Natural killer cell (primary cell): ENCODE measurements at regions not wholly inside any gene's neighbourhood (a gene's known extent, or its start where the extent isn't known, plus 50 kb on each side); places are given as distances from the start of the nearest gene placed in this dataset.

Experiments used
- ATAC-seq, 3 donors: fragments of 150-1000 bp in 2 of 3; fragments of 200-7000 bp in 1 of 3; cut with Tn5 transposase; 1 replicate in 1 of 3; 2 replicates in 2 of 3; pipeline ENCODE4 v1.10.0; 2021; ENCODE audit warnings: mild to moderate bottlenecking in 2 of 3, moderate library complexity in 2 of 3
- DNase-seq, 2 donors: peaks; one replicate each; pipeline versions ENCODE4 v3.0.0 to v3.0.0-alpha.2; 2013 to 2021; ENCODE audit warnings: mixed read lengths in 1 of 2
- H3K27ac ChIP-seq: one replicate; pipeline ENCODE4 v1.5.1; 2013; ENCODE audit warnings: mild to moderate bottlenecking, low read length
- H3K27me3 ChIP-seq: one replicate; pipeline ENCODE4 v1.6.1; 2013; ENCODE audit warnings: low read length; ENCODE audit not compliant: control insufficient read depth, insufficient read depth
- H3K36me3 ChIP-seq: one replicate; pipeline ENCODE4 v1.6.1; 2013; ENCODE audit warnings: low read length; ENCODE audit not compliant: control insufficient read depth, insufficient read depth
- H3K4me1 ChIP-seq: one replicate; pipeline ENCODE4 v1.6.1; 2013; ENCODE audit warnings: low read length; ENCODE audit not compliant: control insufficient read depth, insufficient read depth
- H3K4me3 ChIP-seq: one replicate; pipeline ENCODE4 v1.5.1; 2013; ENCODE audit warnings: low read length
- H3K9me3 ChIP-seq: one replicate; pipeline ENCODE4 v1.6.1; 2013; ENCODE audit warnings: low read length; ENCODE audit not compliant: control insufficient read depth, insufficient read depth
- H3K27ac Mint-ChIP-seq, 2 donors: one replicate each; pipeline ENCODE4 v1.8.0; 2022; ENCODE audit warnings: mild to moderate bottlenecking in 2 of 2, mixed read lengths in 2 of 2, moderate library complexity in 1 of 2
- H3K27me3 Mint-ChIP-seq, 2 donors: one replicate each; pipeline ENCODE4 v1.8.0; 2022; ENCODE audit warnings: low read depth in 2 of 2, mixed read lengths in 2 of 2
- H3K36me3 Mint-ChIP-seq: one replicate; pipeline ENCODE4 v1.8.0; 2022; ENCODE audit warnings: mixed read lengths
- H3K4me1 Mint-ChIP-seq, 2 donors: one replicate each; pipeline ENCODE4 v1.8.0; 2022; ENCODE audit warnings: mixed read lengths in 2 of 2
- H3K4me3 Mint-ChIP-seq: one replicate; pipeline ENCODE4 v1.8.0; 2022; ENCODE audit warnings: mild to moderate bottlenecking, moderate library complexity, mixed read lengths
- H3K9me3 Mint-ChIP-seq, 2 donors: one replicate each; pipeline ENCODE4 v1.8.0; 2022; ENCODE audit warnings: mixed read lengths in 2 of 2
- WGBS: methylation state at CpG from one replicate; pipeline ENCODE4 v1.1.7; 2013; ENCODE audit warnings: missing lambda C conversion rate; ENCODE audit not compliant: insufficient coverage; 5-methylcytosine and 5-hydroxymethylcytosine counted together
- intact Hi-C: fragments of 100-400 bp; cut with micrococcal nuclease; formaldehyde crosslinking; loops from one replicate; pipeline ENCODE4 v1.14.2; 2022
- TF ChIP-seq, protein P1 (sequence below): fragments of 200-600 bp; IDR thresholded peaks from one replicate; pipeline ENCODE4 v1.8.0; 2022; ENCODE audit warnings: antibody characterized with exemption

DNA sequence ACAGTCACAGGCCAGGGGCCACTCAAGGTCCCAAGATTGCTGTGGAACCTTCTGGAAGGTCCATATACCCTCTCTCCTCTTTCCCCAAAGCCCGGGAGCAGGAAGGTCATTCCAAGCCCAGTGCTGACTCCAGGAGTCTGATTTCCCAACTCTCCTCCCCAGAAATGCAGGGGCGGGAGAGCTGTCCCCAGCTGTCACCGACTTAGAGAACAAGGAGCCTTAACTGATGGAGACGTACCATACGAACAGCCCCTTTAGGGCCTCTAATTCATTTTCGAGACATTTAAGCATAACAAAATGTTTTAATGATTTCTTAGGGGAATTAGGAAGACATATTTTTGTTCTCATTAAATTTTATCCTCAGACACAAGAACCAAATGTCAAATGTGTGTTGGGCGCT lies 99.2 kb downstream of the PHETA1 start:
- TF ChIP-seq, protein P1, sequence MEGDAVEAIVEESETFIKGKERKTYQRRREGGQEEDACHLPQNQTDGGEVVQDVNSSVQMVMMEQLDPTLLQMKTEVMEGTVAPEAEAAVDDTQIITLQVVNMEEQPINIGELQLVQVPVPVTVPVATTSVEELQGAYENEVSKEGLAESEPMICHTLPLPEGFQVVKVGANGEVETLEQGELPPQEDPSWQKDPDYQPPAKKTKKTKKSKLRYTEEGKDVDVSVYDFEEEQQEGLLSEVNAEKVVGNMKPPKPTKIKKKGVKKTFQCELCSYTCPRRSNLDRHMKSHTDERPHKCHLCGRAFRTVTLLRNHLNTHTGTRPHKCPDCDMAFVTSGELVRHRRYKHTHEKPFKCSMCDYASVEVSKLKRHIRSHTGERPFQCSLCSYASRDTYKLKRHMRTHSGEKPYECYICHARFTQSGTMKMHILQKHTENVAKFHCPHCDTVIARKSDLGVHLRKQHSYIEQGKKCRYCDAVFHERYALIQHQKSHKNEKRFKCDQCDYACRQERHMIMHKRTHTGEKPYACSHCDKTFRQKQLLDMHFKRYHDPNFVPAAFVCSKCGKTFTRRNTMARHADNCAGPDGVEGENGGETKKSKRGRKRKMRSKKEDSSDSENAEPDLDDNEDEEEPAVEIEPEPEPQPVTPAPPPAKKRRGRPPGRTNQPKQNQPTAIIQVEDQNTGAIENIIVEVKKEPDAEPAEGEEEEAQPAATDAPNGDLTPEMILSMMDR, result no peak
- Histone ChIP-seq H3K4me1 (no peaks in the 10 kb centered on the region), H3K4me3 (no peak overlapping the region), H3K27me3 (no peaks in the 10 kb centered on the region), H3K9me3 (no peaks in the 10 kb centered on the region), H3K27ac (no peak overlapping the region), H3K36me3 (no peaks in the 10 kb centered on the region)
- H3K4me3 Mint-ChIP-seq, result no peak overlapping the region
- H3K4me1 Mint-ChIP-seq, result no peaks in the 10 kb centered on the region
- peaks cover 6 to 12% of the 10 kb centered on the region in 2 donors for H3K27me3 Mint-ChIP-seq
- H3K27ac Mint-ChIP-seq, result no peak overlapping the region
- ATAC-seq (no peak), DNase-seq (no peak)
- no peaks in the 10 kb centered on the region for H3K9me3 Mint-ChIP-seq
- intact Hi-C loops, result no loop called here
- 88% methylated on average over 7 of the region's 7 CpGs for WGBS
- no peaks in the 10 kb centered on the region for H3K36me3 Mint-ChIP-seq

DNA sequence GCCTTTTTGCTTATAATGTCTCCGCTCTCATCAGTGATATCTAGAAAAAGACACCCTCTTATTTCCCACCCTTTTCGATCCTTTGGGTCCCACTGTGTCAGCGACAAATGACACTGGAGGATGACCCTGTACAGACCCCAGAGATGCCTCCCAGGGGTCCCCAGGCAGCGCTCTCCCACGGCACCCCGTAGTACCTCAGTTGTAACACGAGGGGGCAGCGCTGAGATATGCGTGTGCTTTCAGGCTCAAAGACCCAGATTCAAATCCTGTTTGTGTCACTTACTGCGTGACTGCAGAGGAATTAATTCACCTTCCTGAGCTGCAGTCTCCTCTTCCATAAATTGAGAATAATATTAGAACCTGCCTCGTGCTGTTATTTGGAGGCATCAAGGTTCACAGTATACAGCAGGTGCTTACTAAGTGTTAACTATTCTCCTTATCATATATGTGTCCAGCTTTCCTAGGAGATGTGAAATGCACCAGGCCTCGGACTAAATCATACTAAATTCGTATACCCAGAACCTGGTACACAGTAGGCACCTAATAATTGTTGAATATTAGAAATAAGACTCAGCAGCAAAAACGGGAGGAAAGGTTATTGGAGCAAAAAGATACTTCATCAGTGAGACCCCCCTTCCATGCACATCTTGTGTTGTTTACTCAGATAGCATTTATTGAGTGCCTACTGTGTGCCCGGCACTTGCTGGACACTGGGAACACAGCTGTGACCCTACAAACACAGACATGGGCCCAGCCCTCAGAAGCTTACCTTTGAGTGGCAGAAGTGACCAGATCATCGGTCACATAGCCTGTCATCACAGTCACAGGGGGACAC lies 99.9 kb downstream of the PHETA1 start:
- H3K4me3 Mint-ChIP-seq, result no peak overlapping the region
- no peaks in the 10 kb centered on the region for H3K4me1 Mint-ChIP-seq
- Histone ChIP-seq H3K27ac (no peak overlapping the region), H3K36me3 (no peaks in the 10 kb centered on the region), H3K4me3 (no peak overlapping the region), H3K9me3 (no peaks in the 10 kb centered on the region), H3K4me1 (no peaks in the 10 kb centered on the region), H3K27me3 (no peaks in the 10 kb centered on the region)
- H3K36me3 Mint-ChIP-seq, result no peaks in the 10 kb centered on the region
- WGBS, result 79% methylated on average over 14 of the region's 16 CpGs
- ATAC-seq, result no peak
- DNase-seq, result peak in 1 of 2 donors; percentile 30
- peaks cover 6 to 12% of the 10 kb centered on the region in 2 donors for H3K27me3 Mint-ChIP-seq
- TF ChIP-seq, protein P1, result peak; percentile 24
- intact Hi-C loops, result no loop called here
- no peak overlapping the region for H3K27ac Mint-ChIP-seq
- no peaks in the 10 kb centered on the region for H3K9me3 Mint-ChIP-seq

DNA sequence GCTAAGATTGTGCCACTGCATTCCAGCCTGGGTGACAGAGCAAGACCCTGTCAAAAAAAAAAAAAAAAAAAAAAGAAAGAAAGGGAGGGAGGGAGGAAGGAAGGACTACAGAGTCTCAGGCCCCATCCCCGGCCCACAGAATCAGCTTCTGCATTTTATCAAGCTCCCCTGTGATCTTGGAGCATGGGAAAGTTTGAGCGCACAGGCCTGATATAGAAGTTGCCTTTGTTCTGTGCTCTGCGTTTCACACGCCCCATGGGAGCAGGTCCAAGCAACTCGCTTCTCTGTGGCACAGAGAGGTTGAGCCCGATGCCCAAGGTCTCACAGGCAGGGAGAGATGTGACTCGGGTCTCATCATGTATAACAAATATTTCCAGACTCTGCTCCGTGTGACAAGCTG lies 101.8 kb downstream of the PHETA1 start:
- TF ChIP-seq, protein P1, result no peak
- no peaks in the 10 kb centered on the region for H3K36me3 ChIP-seq
- no peaks in the 10 kb centered on the region for H3K4me1 ChIP-seq
- H3K27me3 ChIP-seq, result no peaks in the 10 kb centered on the region
- Mint-ChIP-seq H3K4me3 (no peak overlapping the region), H3K27ac (no peak overlapping the region), H3K27me3 (peaks cover 6 to 12% of the 10 kb centered on the region in 2 donors), H3K36me3 (no peaks in the 10 kb centered on the region), H3K4me1 (no peaks in the 10 kb centered on the region), H3K9me3 (no peaks in the 10 kb centered on the region)
- no peak for ATAC-seq
- DNase-seq, result no peak
- H3K27ac ChIP-seq, result no peak overlapping the region
- intact Hi-C loops, result no loop called here
- H3K9me3 ChIP-seq, result no peaks in the 10 kb centered on the region
- WGBS, result 80% methylated on average over 8 of the region's 8 CpGs
- H3K4me3 ChIP-seq, result no peak overlapping the region
